Natural killer cell treated with Interleukin-12 subunit alpha and Interleukin-12 subunit beta and Interleukin-15 and Interleukin-18, amount 100 ng/mL, for 72 hours (primary cell): ENCODE measurements at regions not wholly inside any gene's neighbourhood (a gene's known extent, or its start where the extent isn't known, plus 50 kb on each side); places are given as distances from the start of the nearest gene placed in this dataset.

Source experiments
- ATAC-seq, 2 donors: fragments of 150-1000 bp; cut with Tn5 transposase in 1 of 2; sonication (Bioruptor Pico), chemical (Tn5 transposase) in 1 of 2; 2 replicates each; pipeline ENCODE4 v1.10.0; 2021
- DNase-seq: peaks from one replicate; pipeline ENCODE4 v3.0.0; 2022; ENCODE audit warnings: low spot score
- H3K27ac Mint-ChIP-seq, 2 donors: 1 replicate in 1 of 2; 2 replicates in 1 of 2; pipeline ENCODE4 v1.8.0; 2022; ENCODE audit warnings: mixed read lengths in 2 of 2, mild to moderate bottlenecking in 1 of 2, moderate library complexity in 1 of 2
- H3K27me3 Mint-ChIP-seq, 2 donors: 1 replicate in 1 of 2; 2 replicates in 1 of 2; pipeline ENCODE4 v1.8.0; 2022; ENCODE audit warnings: mixed read lengths in 2 of 2
- H3K36me3 Mint-ChIP-seq: one replicate; pipeline ENCODE4 v1.8.0; 2022; ENCODE audit warnings: mixed read lengths
- H3K4me1 Mint-ChIP-seq, 2 donors: 1 replicate in 1 of 2; 2 replicates in 1 of 2; pipeline ENCODE4 v1.8.0; 2022; ENCODE audit warnings: low read depth in 2 of 2, mixed read lengths in 2 of 2, mild to moderate bottlenecking in 1 of 2
- H3K4me3 Mint-ChIP-seq: one replicate; pipeline ENCODE4 v1.8.0; 2022; ENCODE audit warnings: mixed read lengths
- H3K9me3 Mint-ChIP-seq: 2 replicates; pipeline ENCODE4 v1.8.0; 2022; ENCODE audit warnings: mixed read lengths

- no peaks in the 10 kb centered on the region for H3K9me3 Mint-ChIP-seq
- peaks cover 19 to 28% of the 10 kb centered on the region in 2 donors for H3K27me3 Mint-ChIP-seq
- H3K27ac Mint-ChIP-seq, result no peak overlapping the region
- DNase-seq (no peak), ATAC-seq (no peak)
- no peaks in the 10 kb centered on the region for H3K36me3 Mint-ChIP-seq
- no peaks in the 10 kb centered on the region for H3K4me1 Mint-ChIP-seq
- no peak overlapping the region for H3K4me3 Mint-ChIP-seq
Observed at GRCh38 chr2:171237751-171238505, 77.2 kb upstream of the TLK1 start.

GRCh38 chr2:171235262-171235881 is 74.7 kb upstream of the TLK1 start:
- Mint-ChIP-seq H3K27ac (no peak overlapping the region), H3K9me3 (no peaks in the 10 kb centered on the region), H3K36me3 (no peaks in the 10 kb centered on the region), H3K27me3 (peaks cover 26 to 34% of the 10 kb centered on the region in 2 donors), H3K4me1 (no peaks in the 10 kb centered on the region), H3K4me3 (no peak overlapping the region)
- no peak for ATAC-seq
- no peak for DNase-seq

GRCh38 chr2:171230176-171230575 is 69.5 kb upstream of the TLK1 start:
- H3K4me1 Mint-ChIP-seq, result no peaks in the 10 kb centered on the region
- peaks cover 23 to 28% of the 10 kb centered on the region in 2 donors for H3K27me3 Mint-ChIP-seq
- no peaks in the 10 kb centered on the region for H3K9me3 Mint-ChIP-seq
- DNase-seq, result no peak
- no peaks in the 10 kb centered on the region for H3K36me3 Mint-ChIP-seq
- ATAC-seq, result no peak
- no peak overlapping the region for H3K4me3 Mint-ChIP-seq
- no peak overlapping the region for H3K27ac Mint-ChIP-seq

GRCh38 chr2:171228826-171229225 is 68.1 kb upstream of the TLK1 start:
- DNase-seq, result no peak
- Mint-ChIP-seq H3K36me3 (no peaks in the 10 kb centered on the region), H3K9me3 (no peaks in the 10 kb centered on the region), H3K4me3 (no peak overlapping the region), H3K27ac (no peak overlapping the region), H3K4me1 (no peaks in the 10 kb centered on the region), H3K27me3 (peaks cover 20 to 26% of the 10 kb centered on the region in 2 donors)
- no peak for ATAC-seq

- Mint-ChIP-seq H3K36me3 (no peaks in the 10 kb centered on the region), H3K27ac (no peak overlapping the region), H3K4me1 (no peaks in the 10 kb centered on the region), H3K4me3 (no peak overlapping the region), H3K27me3 (peaks cover 10 to 13% of the 10 kb centered on the region in 2 donors), H3K9me3 (no peaks in the 10 kb centered on the region)
- DNase-seq, result no peak
- ATAC-seq, result no peak
Observed at GRCh38 chr2:171227066-171227782, 66.5 kb upstream of the TLK1 start.

- H3K4me1 Mint-ChIP-seq, result no peaks in the 10 kb centered on the region
- peaks cover 10 to 13% of the 10 kb centered on the region in 2 donors for H3K27me3 Mint-ChIP-seq
- no peaks in the 10 kb centered on the region for H3K9me3 Mint-ChIP-seq
- DNase-seq, result no peak
- H3K27ac Mint-ChIP-seq, result no peak overlapping the region
- no peak overlapping the region for H3K4me3 Mint-ChIP-seq
- ATAC-seq, result no peak
- H3K36me3 Mint-ChIP-seq, result no peaks in the 10 kb centered on the region
Observed at GRCh38 chr2:171226461-171226860, 65.8 kb upstream of the TLK1 start.

- Mint-ChIP-seq H3K9me3 (no peaks in the 10 kb centered on the region), H3K4me3 (no peak overlapping the region), H3K36me3 (no peaks in the 10 kb centered on the region), H3K27me3 (peaks cover 6 to 13% of the 10 kb centered on the region in 2 donors), H3K27ac (no peak overlapping the region), H3K4me1 (no peaks in the 10 kb centered on the region)
- DNase-seq (no peak), ATAC-seq (no peak)
Observed at GRCh38 chr2:171225989-171226388, 65.3 kb upstream of the TLK1 start.

- no peak overlapping the region for H3K27ac Mint-ChIP-seq
- no peak overlapping the region for H3K4me3 Mint-ChIP-seq
- H3K4me1 Mint-ChIP-seq, result no peaks in the 10 kb centered on the region
- no peaks in the 10 kb centered on the region for H3K36me3 Mint-ChIP-seq
- peaks cover 3 to 13% of the 10 kb centered on the region in 2 donors for H3K27me3 Mint-ChIP-seq
- ATAC-seq (no peak), DNase-seq (no peak)
- H3K9me3 Mint-ChIP-seq, result no peaks in the 10 kb centered on the region
Observed at GRCh38 chr2:171225302-171225980, 64.7 kb upstream of the TLK1 start.

GRCh38 chr2:171217330-171217729 is 56.6 kb upstream of the TLK1 start:
- no peak for ATAC-seq
- no peak for DNase-seq
- Mint-ChIP-seq H3K9me3 (peaks cover 7% of the 10 kb centered on the region), H3K27me3 (peaks cover 0 to 4% of the 10 kb centered on the region in 2 donors), H3K36me3 (peaks cover 6% of the 10 kb centered on the region), H3K4me3 (no peak overlapping the region), H3K4me1 (no peaks in the 10 kb centered on the region), H3K27ac (no peak overlapping the region)

- peaks cover 7% of the 10 kb centered on the region for H3K9me3 Mint-ChIP-seq
- no peak overlapping the region for H3K27ac Mint-ChIP-seq
- peaks cover 6% of the 10 kb centered on the region for H3K36me3 Mint-ChIP-seq
- ATAC-seq, result no peak
- no peak overlapping the region for H3K4me3 Mint-ChIP-seq
- peaks cover 0 to 4% of the 10 kb centered on the region in 2 donors for H3K27me3 Mint-ChIP-seq
- DNase-seq, result no peak
- H3K4me1 Mint-ChIP-seq, result no peaks in the 10 kb centered on the region
Observed at GRCh38 chr2:171216631-171217030, 55.9 kb upstream of the TLK1 start.

- Mint-ChIP-seq H3K27ac (no peak overlapping the region), H3K9me3 (peaks cover 4% of the 10 kb centered on the region), H3K27me3 (peaks cover under 1 to 6% of the 10 kb centered on the region in 2 donors), H3K4me3 (no peak overlapping the region), H3K36me3 (peaks cover 2% of the 10 kb centered on the region), H3K4me1 (peaks cover 6 to 7% of the 10 kb centered on the region in 2 donors)
- no peak for DNase-seq
- ATAC-seq, result no peak
Observed at GRCh38 chr2:171214093-171214492, 53.4 kb upstream of the TLK1 start.

GRCh38 chr2:171210864-171211431 is 50.3 kb upstream of the TLK1 start:
- H3K4me3 Mint-ChIP-seq, result peak overlapping the region; percentile 29
- H3K9me3 Mint-ChIP-seq, result no peaks in the 10 kb centered on the region
- no peak for DNase-seq
- H3K4me1 Mint-ChIP-seq, result peaks cover 6 to 7% of the 10 kb centered on the region in 2 donors
- no peaks in the 10 kb centered on the region for H3K36me3 Mint-ChIP-seq
- no peak overlapping the region for H3K27ac Mint-ChIP-seq
- H3K27me3 Mint-ChIP-seq, result peaks cover 5 to 11% of the 10 kb centered on the region in 2 donors
- peak; percentile 36 to 81 for ATAC-seq
